Muscle of arm (tissue), 1 donor: ENCODE measurements at regions not wholly inside any gene's neighbourhood (a gene's known extent, or its start where the extent isn't known, plus 50 kb on each side); places are given as distances from the start of the nearest gene placed in this dataset.
A peak's percentile ranks its signal among the peaks of the same experiment; 100 is the strongest.
"Not testable (repeated sequence)": the region's sequence is repeated elsewhere in the genome, so short reads cannot be mapped to it uniquely, and the experiment has no call there.

ENCODE experiments used
- DNase-seq: peaks from one replicate; pipeline ENCODE4 v3.0.0-alpha.2; 2013

GRCh38 chr7:15813448-15813847 is 127.0 kb upstream of the MEOX2 start:
- no peak for DNase-seq

- DNase-seq, result not testable (repeated sequence)
Observed at GRCh38 chr7:15810383-15810782, 123.9 kb upstream of the MEOX2 start.

- not testable (repeated sequence) for DNase-seq
Observed at GRCh38 chr7:15809936-15810335, 123.5 kb upstream of the MEOX2 start.

GRCh38 chr7:15805891-15806290 is 119.4 kb upstream of the MEOX2 start:
- no peak for DNase-seq

- peak; percentile 87 for DNase-seq
Observed at GRCh38 chr7:15802425-15802824, 115.9 kb upstream of the MEOX2 start.

GRCh38 chr7:15801551-15801950 is 115.1 kb upstream of the MEOX2 start:
- peak; percentile 90 for DNase-seq

GRCh38 chr7:15801041-15801440 is 114.6 kb upstream of the MEOX2 start:
- no peak for DNase-seq

- DNase-seq, result peak; percentile 55
Observed at GRCh38 chr7:15798081-15798480, 111.6 kb upstream of the MEOX2 start.

- DNase-seq, result peak; percentile 86
Observed at GRCh38 chr7:15795393-15795792, 108.9 kb upstream of the MEOX2 start.

GRCh38 chr7:15794801-15795200 is 108.3 kb upstream of the MEOX2 start:
- no peak for DNase-seq

- no peak for DNase-seq
Observed at GRCh38 chr7:15784694-15785030, 98.2 kb upstream of the MEOX2 start.

GRCh38 chr7:15783987-15784693 is 97.7 kb upstream of the MEOX2 start:
- DNase-seq, result no peak

GRCh38 chr7:15782656-15783055 is 96.2 kb upstream of the MEOX2 start:
- DNase-seq, result no peak

GRCh38 chr7:15781944-15782343 is 95.5 kb upstream of the MEOX2 start:
- no peak for DNase-seq

GRCh38 chr7:15780271-15780670 is 93.8 kb upstream of the MEOX2 start:
- no peak for DNase-seq

GRCh38 chr7:15778191-15778590 is 91.7 kb upstream of the MEOX2 start:
- DNase-seq, result no peak

- no peak for DNase-seq
Observed at GRCh38 chr7:15765753-15766152, 79.3 kb upstream of the MEOX2 start.

- peak; percentile 73 for DNase-seq
Observed at GRCh38 chr7:15764851-15765382, 78.4 kb upstream of the MEOX2 start.

- no peak for DNase-seq
Observed at GRCh38 chr7:15764010-15764409, 77.5 kb upstream of the MEOX2 start.

- no peak for DNase-seq
Observed at GRCh38 chr7:15757041-15758000, 70.8 kb upstream of the MEOX2 start.

GRCh38 chr7:15755061-15755460 is 68.6 kb upstream of the MEOX2 start:
- no peak for DNase-seq

- peak; percentile 60 for DNase-seq
Observed at GRCh38 chr7:15753887-15754579, 67.5 kb upstream of the MEOX2 start.
